ENCODE measurements at regions not wholly inside any gene's neighbourhood (a gene's known extent, or its start where the extent isn't known, plus 50 kb on each side); places are given as distances from the start of the nearest gene placed in this dataset.

GRCh38 chr20:7492257-7492656, 448.0 kb downstream of the HAO1 start:
- H3K4me1 Mint-ChIP-seq (ENCODE audit: low read depth) = no peaks in the 10 kb centered on the region
- no peak for DNase-seq (ENCODE audit: low spot score)
- H3K27ac Mint-ChIP-seq (ENCODE audit: unreplicated experiment) = no peak overlapping the region
- no peaks in the 10 kb centered on the region for H3K27me3 Mint-ChIP-seq (ENCODE audit: low read depth)
- no peak overlapping the region for H3K4me3 Mint-ChIP-seq (ENCODE audit: unreplicated experiment)
- H3K9me3 Mint-ChIP-seq (ENCODE audit: low read depth) = peaks cover 24% of the 10 kb centered on the region
- TF ChIP-seq CTCF (IDR thresholded peaks at IDR 0.05) = no peak
- no peaks in the 10 kb centered on the region for H3K36me3 Mint-ChIP-seq (ENCODE audit: low read depth)

- Mint-ChIP-seq H3K27ac (ENCODE audit: unreplicated experiment) (no peak overlapping the region), H3K9me3 (ENCODE audit: low read depth) (peaks cover 22% of the 10 kb centered on the region), H3K4me3 (ENCODE audit: unreplicated experiment) (no peak overlapping the region), H3K27me3 (ENCODE audit: low read depth) (no peaks in the 10 kb centered on the region), H3K4me1 (ENCODE audit: low read depth) (no peaks in the 10 kb centered on the region), H3K36me3 (ENCODE audit: low read depth) (no peaks in the 10 kb centered on the region)
- TF ChIP-seq CTCF (IDR thresholded peaks at IDR 0.05) = no peak
- DNase-seq (ENCODE audit: low spot score) = no peak
Observed at GRCh38 chr20:7493311-7493710, 446.9 kb downstream of the HAO1 start.

GRCh38 chr20:7496394-7496991, 443.8 kb downstream of the HAO1 start:
- no peak for DNase-seq (ENCODE audit: low spot score)
- TF ChIP-seq CTCF (IDR thresholded peaks at IDR 0.05) = no peak
- no peaks in the 10 kb centered on the region for H3K27me3 Mint-ChIP-seq (ENCODE audit: low read depth)
- H3K4me1 Mint-ChIP-seq (ENCODE audit: low read depth) = no peaks in the 10 kb centered on the region
- no peak overlapping the region for H3K27ac Mint-ChIP-seq (ENCODE audit: unreplicated experiment)
- peaks cover 19% of the 10 kb centered on the region for H3K9me3 Mint-ChIP-seq (ENCODE audit: low read depth)
- H3K36me3 Mint-ChIP-seq (ENCODE audit: low read depth) = no peaks in the 10 kb centered on the region
- H3K4me3 Mint-ChIP-seq (ENCODE audit: unreplicated experiment) = no peak overlapping the region

GRCh38 chr20:7497985-7498384, 442.3 kb downstream of the HAO1 start:
- DNase-seq (ENCODE audit: low spot score) = no peak
- Mint-ChIP-seq H3K27me3 (ENCODE audit: low read depth) (no peaks in the 10 kb centered on the region), H3K4me3 (ENCODE audit: unreplicated experiment) (no peak overlapping the region), H3K36me3 (ENCODE audit: low read depth) (no peaks in the 10 kb centered on the region), H3K27ac (ENCODE audit: unreplicated experiment) (no peak overlapping the region), H3K4me1 (ENCODE audit: low read depth) (no peaks in the 10 kb centered on the region), H3K9me3 (ENCODE audit: low read depth) (peaks cover 19% of the 10 kb centered on the region)
- no peak for TF ChIP-seq CTCF (IDR thresholded peaks at IDR 0.05)

GRCh38 chr20:7499201-7499600, 441.1 kb downstream of the HAO1 start:
- Mint-ChIP-seq H3K27ac (ENCODE audit: unreplicated experiment) (no peak overlapping the region), H3K4me1 (ENCODE audit: low read depth) (no peaks in the 10 kb centered on the region), H3K4me3 (ENCODE audit: unreplicated experiment) (no peak overlapping the region), H3K27me3 (ENCODE audit: low read depth) (no peaks in the 10 kb centered on the region), H3K36me3 (ENCODE audit: low read depth) (no peaks in the 10 kb centered on the region), H3K9me3 (ENCODE audit: low read depth) (peaks cover 9% of the 10 kb centered on the region)
- no peak for TF ChIP-seq CTCF (IDR thresholded peaks at IDR 0.05)
- DNase-seq (ENCODE audit: low spot score) = no peak
